HG02798 (cell line): ENCODE measurements at regions not wholly inside any gene's neighbourhood (a gene's known extent, or its start where the extent isn't known, plus 50 kb on each side); places are given as distances from the start of the nearest gene placed in this dataset.

ENCODE experiments used
- ATAC-seq: cut with Tn5 transposase; IDR thresholded peaks from one replicate; pipeline ENCODE4 v1.9.1; 2021; ENCODE audit warnings: mild to moderate bottlenecking; ENCODE audit not compliant: unreplicated experiment, poor library complexity

GRCh38 chr3:5520237-5520636 is 332.7 kb downstream of the EDEM1 start:
- ATAC-seq: peak; percentile 49

DNA sequence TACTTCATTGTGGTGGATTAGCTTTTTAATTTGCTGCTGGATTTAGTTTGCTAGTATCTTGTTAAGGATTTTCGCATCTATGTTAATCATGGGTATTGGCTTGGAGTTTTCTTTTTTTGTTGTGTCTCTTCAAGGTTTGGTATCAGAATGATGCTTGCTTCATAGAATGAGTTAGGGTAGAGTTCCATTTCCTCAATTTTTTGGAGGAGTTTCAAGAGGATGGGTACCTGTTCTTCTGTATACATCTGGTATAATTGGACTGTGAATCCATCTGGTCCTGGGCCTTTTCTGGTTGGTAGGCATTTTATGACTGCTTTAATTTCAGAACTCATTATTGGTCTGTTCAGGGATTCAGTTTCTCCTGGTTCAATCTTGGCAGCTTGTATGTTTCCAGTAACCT is 335.6 kb downstream of the EDEM1 start:
- no peak for ATAC-seq

DNA sequence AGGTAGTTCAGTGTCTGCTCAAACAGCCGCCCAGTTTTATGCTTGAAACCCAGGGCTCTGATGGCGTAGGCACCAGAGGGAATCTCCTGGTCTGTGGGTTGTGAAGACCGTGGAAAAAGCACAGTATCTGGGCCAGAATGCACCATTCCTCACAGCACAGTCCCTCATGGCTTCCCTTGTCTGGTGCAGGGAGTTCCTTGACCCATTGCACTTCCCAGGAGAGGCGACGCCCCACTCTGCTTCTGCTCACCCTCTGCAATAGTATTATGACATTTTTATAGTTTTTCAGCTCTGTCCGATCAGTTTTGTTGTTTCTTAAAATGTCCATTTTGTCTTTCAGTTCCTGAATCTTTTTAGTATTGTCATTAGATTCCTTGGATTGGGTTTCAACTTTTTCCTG is 343.5 kb downstream of the EDEM1 start:
- no peak for ATAC-seq

DNA sequence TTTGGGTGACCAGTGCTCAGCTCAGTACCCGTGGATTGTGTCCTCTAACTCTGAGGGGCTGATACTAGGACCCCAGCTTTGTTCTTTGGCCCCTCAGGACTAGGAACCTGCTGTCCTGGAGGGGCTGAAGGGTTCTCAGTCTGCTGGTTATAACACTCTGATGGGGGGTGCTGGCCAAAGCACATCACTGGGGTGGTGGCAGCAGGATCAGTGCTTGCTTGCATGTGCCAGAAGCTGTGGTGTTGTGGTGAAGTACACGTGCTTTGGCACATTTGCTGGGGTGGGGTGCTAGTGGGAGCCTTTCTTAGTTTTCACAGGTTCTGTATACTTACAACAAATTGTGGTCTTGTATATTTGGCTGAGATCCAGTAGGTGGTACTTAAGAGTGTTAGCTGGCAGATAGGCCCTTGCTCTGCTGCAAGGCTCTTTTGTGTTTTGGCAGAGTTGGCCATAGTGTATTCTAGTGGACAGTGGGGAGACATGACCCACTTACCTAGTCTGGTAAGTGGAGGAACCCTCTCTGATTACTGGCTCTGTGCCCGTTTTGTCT is 344.3 kb downstream of the EDEM1 start:
- ATAC-seq: no peak

DNA sequence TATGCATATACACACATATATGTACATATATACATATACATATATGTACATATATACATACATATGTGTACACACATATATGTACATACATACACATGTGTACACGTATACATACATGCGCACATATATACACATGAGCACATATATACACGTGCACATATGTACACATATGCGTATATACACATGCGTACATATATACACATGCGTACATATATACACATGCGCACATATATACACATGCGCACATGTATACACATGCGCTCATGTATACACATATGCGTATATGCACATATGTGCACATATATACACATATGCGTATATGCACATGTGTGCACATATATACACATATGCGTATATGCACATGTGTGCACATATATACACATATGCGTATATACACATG is 353.0 kb downstream of the EDEM1 start:
- no peak for ATAC-seq

DNA sequence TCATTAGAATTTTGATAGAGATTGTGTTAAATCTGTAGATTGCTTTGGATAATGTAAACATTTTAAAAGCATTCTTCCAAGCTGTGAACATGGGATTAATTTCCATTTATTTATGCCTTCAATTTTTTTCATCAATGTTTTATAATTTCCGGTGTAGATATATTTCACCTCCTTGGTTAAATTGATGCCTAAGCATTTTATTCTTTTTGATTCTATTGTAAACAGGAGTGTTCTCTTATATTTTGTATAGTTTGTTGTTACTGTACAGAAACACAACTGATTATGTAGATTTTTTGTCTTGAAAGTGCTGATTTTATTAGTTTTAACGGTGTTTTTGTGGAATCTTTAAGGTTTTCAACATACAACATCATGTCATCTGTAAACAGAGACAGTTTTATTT is 355.0 kb downstream of the EDEM1 start:
- no peak for ATAC-seq

- no peak for ATAC-seq
These were observed 355.5 kb downstream of the EDEM1 start for GRCh38 chr3:5543047-5543446.

GRCh38 chr3:5545719-5546118 is 358.2 kb downstream of the EDEM1 start:
- no peak for ATAC-seq

GRCh38 chr3:5553203-5553602 is 365.7 kb downstream of the EDEM1 start:
- no peak for ATAC-seq

DNA sequence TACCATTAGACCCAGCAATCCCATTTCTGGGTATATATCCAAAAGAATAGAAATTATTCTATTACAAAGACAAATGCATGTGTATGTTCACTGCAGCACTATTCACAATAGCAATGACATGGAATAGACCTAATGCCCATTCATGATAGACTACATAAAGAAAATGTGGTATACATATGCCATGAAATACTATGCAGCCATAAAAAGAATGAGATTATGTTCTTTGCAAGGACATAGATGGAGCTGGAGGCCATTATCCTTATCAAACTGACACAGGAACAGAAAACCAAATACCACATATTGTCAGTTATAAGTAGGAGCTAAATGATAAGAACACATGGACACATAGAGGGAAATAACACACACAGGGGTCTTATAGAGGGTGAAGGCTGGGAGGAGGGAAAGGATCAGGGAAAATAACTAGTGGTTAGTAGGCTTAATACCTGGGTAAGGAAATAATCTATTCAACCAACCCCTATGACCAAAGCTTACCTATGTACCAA is 366.8 kb downstream of the EDEM1 start:
- no peak for ATAC-seq

DNA sequence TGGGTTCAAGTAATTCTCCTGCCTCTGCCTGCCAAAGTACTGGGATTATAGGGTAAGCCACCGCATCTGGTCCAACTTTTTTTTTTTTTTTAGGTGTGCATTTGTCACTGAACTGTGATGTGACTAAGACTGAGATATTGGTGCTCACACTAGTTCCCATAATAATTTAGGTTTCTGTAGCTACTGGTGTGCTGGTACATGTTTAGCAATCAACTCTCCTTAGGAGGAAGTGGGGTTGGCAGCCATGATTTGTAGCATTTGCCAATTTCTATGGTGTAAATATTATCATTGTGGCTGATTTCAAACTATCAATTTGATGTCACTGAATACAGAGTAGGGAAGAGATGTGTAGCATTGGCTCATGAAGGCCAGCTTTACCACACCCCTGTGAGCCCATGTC is 372.7 kb downstream of the EDEM1 start:
- no peak for ATAC-seq

- ATAC-seq: no peak
These were observed 376.2 kb downstream of the EDEM1 start for GRCh38 chr3:5563537-5564277.

DNA sequence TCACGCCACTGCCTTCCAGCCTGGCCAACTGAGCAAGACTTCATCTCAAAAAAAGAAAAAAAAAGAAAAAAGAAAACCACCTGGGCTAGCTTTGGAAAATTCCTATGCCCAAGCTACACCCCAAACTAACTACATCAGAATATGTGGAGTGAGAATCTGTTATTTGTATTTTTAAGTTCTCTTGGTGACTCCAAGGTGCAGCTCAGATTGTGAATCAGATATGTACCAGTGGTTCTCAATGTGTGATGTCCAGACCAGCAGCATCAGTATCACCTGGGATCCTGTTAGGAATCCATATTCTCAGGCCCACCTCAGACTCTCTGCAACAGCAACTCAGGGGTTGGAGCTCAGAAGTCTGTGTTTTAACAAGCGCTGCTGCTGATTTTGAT is 376.8 kb downstream of the EDEM1 start:
- ATAC-seq: no peak

GRCh38 chr3:5565026-5565425 is 377.5 kb downstream of the EDEM1 start:
- no peak for ATAC-seq

DNA sequence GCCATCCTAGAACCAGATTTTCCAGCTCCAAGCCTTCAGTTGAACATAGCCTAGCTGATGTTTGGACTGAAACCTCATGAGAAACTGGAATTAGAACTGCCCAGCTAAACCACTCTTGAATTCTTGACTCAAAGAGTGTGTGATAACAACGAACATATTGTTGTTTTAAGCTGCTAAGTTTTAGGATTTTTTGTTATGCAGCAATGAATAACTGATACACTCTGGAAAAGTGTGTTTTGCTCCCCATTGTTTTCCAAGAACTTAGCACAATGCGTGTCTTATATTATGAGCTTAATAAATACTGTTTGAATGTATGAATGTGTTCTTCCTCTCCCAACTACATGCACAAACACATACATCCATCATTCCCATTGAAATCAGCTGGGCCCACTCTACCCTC is 379.6 kb downstream of the EDEM1 start:
- no peak for ATAC-seq

- no peak for ATAC-seq
These were observed 380.9 kb downstream of the EDEM1 start for GRCh38 chr3:5568451-5568850.

GRCh38 chr3:5569152-5569551 is 381.6 kb downstream of the EDEM1 start:
- ATAC-seq: no peak

GRCh38 chr3:5572168-5572567 is 384.7 kb downstream of the EDEM1 start:
- ATAC-seq: no peak

GRCh38 chr3:5576277-5577011 is 388.9 kb downstream of the EDEM1 start:
- no peak for ATAC-seq

DNA sequence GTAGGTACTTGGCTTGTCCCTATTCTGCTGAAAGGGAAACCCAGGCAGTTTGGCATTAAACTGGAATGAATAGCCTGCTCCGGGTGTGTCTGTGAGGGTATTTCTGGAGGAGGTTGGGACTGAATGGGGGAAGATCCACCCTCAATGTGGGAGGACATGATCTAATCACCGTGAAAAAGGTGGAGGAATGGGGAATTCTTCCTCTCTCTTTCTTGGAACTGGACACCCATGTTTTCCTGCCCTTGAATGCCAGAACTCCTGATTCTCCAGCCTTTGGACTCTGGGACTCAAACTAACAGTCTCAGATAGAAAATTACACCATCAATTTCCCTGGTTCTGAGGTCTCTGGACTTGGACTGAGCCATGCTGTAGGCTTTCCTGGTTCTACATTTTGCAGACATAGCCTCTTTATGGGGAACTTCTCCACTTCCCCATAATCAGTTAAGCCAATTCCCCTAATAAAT is 391.7 kb downstream of the EDEM1 start:
- ATAC-seq: no peak

- ATAC-seq: no peak
These were observed 392.4 kb downstream of the EDEM1 start for GRCh38 chr3:5579946-5580345.
